HG02852 (cell line): ENCODE measurements at regions not wholly inside any gene's neighbourhood (a gene's known extent, or its start where the extent isn't known, plus 50 kb on each side); places are given as distances from the start of the nearest gene placed in this dataset.
A peak's percentile ranks its signal among the peaks of the same experiment; 100 is the strongest.

Experiments used
- ATAC-seq: cut with Tn5 transposase; IDR thresholded peaks from one replicate; pipeline ENCODE4 v1.9.1; 2021; ENCODE audit warnings: mild to moderate bottlenecking, moderate library complexity; ENCODE audit not compliant: unreplicated experiment

- no peak for ATAC-seq
These were observed 97.6 kb downstream of the NFKBIZ start for GRCh38 chr3:101946906-101947305.

- ATAC-seq: peak; percentile 61
These were observed 101.2 kb downstream of the NFKBIZ start for GRCh38 chr3:101950510-101950909.

- ATAC-seq: no peak
These were observed 101.8 kb downstream of the NFKBIZ start for GRCh38 chr3:101950985-101951733.

GRCh38 chr3:101954361-101954760 is 105.0 kb downstream of the NFKBIZ start:
- no peak for ATAC-seq

- ATAC-seq: no peak
These were observed 105.6 kb downstream of the NFKBIZ start for GRCh38 chr3:101954936-101955335.

GRCh38 chr3:101962055-101962454 is 112.7 kb downstream of the NFKBIZ start:
- ATAC-seq: no peak

- ATAC-seq: no peak
These were observed 114.6 kb downstream of the NFKBIZ start for GRCh38 chr3:101963902-101964362.

GRCh38 chr3:101964861-101965260 is 115.5 kb downstream of the NFKBIZ start:
- ATAC-seq: no peak

- no peak for ATAC-seq
These were observed 116.9 kb downstream of the NFKBIZ start for GRCh38 chr3:101966226-101966625.

GRCh38 chr3:101970212-101970611 is 120.9 kb downstream of the NFKBIZ start:
- no peak for ATAC-seq

- ATAC-seq: no peak
These were observed 121.6 kb downstream of the NFKBIZ start for GRCh38 chr3:101970905-101971304.

- ATAC-seq: no peak
These were observed 123.3 kb downstream of the NFKBIZ start for GRCh38 chr3:101972430-101973162.

GRCh38 chr3:101973163-101973505 is 123.8 kb downstream of the NFKBIZ start:
- no peak for ATAC-seq

GRCh38 chr3:101975415-101975814 is 126.1 kb downstream of the NFKBIZ start:
- ATAC-seq: peak; percentile 46

GRCh38 chr3:101976473-101976872 is 127.2 kb downstream of the NFKBIZ start:
- peak; percentile 85 for ATAC-seq

GRCh38 chr3:101978348-101978747 is 129.0 kb downstream of the NFKBIZ start:
- ATAC-seq: no peak

GRCh38 chr3:101979033-101979432 is 129.7 kb downstream of the NFKBIZ start:
- ATAC-seq: no peak

GRCh38 chr3:101984356-101984755 is 135.0 kb downstream of the NFKBIZ start:
- ATAC-seq: no peak

- no peak for ATAC-seq
These were observed 139.3 kb downstream of the NFKBIZ start for GRCh38 chr3:101988596-101988995.

GRCh38 chr3:101989578-101990200 is 140.4 kb downstream of the NFKBIZ start:
- ATAC-seq: no peak

GRCh38 chr3:101992863-101993262 is 143.5 kb downstream of the NFKBIZ start:
- ATAC-seq: no peak

- ATAC-seq: no peak
These were observed 145.1 kb downstream of the NFKBIZ start for GRCh38 chr3:101994386-101994785.
